Fibroblast of gingiva (primary cell): ENCODE measurements at regions not wholly inside any gene's neighbourhood (a gene's known extent, or its start where the extent isn't known, plus 50 kb on each side); places are given as distances from the start of the nearest gene placed in this dataset.
"Not testable (repeated sequence)": the region's sequence is repeated elsewhere in the genome, so short reads cannot be mapped to it uniquely, and the experiment has no call there.

ENCODE experiments used
- DNase-seq: peaks from one replicate; pipeline ENCODE4 v3.0.0-alpha.2; 2011; ENCODE audit warnings: low read depth

DNA sequence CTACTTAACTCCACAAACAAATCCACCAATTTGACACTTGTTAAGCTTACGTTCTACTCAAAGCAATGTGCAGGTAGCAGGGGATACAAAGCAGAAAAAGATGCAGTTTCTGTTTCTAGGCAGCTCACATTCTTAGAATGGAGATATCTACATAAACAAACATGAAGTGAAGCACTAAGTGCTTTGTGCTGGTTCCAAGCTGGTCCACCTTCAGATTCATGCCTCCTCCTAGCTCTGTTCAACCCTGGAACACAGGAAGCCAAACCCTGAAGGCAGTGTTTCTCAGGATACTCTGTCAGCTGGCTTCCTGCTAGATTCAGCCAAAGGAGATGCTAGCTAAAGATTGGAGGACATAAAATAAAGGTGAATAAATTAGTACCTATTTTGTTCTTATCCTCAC is 55.3 kb upstream of the NOL4 start:
- DNase-seq: no peak

DNA sequence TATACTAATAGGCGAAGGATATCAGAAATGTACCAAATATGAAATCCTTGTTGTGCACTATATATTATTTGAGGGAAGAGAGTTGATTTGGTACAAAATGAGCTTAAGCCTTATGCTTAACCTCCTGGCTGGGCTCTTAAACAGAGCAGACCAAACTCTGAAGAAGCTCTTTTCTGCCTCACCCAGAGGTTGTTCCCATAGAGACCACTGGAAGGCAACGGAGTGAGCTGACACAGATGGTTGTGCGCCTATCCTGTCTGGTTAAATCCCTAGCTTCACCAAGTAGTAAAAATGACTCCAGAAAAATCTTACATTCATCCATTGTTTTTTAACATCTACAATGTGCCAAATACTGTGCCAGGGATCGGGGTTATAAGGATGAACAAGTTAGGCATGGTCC is 55.9 kb upstream of the NOL4 start:
- DNase-seq: no peak

GRCh38 chr18:34281290-34281689 is 56.6 kb upstream of the NOL4 start:
- DNase-seq: no peak

DNA sequence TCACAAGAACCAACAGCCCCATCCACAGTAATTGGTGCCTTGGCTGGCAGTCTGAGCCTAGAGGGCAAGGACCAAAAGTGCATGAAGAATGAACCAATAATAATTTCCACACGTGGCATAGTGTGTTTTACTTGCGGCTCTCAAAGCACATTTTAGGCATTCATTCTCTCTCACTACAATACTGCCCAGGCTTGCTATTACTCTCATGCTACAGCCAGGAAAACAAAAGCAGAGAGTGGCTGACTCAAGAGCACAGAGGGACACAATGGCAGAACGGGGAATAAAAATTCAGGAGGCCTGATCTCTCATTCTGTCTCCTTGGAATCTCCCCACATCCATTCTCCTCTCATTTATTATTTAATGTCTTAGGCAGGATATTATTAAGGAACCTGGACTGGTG is 57.0 kb upstream of the NOL4 start:
- no peak for DNase-seq

DNA sequence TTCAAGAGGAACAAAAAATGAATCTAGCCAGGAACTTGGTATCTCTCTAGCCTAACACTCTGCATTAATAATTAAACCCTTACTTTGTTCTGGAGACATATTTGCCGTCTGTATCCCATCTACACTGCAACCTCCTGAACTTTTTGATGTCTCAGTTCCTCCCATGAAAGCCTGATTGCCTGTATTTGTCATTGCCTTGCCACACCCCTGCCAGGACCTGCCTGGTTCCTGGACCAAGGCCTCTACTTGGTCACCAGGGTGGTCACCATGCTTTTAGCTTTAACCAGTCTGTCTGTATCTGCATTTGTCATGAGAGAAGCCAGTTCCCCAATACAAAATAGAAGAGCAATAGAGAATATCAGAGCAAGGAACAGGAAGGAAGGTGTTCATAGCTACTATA is 58.8 kb upstream of the NOL4 start:
- DNase-seq: no peak

DNA sequence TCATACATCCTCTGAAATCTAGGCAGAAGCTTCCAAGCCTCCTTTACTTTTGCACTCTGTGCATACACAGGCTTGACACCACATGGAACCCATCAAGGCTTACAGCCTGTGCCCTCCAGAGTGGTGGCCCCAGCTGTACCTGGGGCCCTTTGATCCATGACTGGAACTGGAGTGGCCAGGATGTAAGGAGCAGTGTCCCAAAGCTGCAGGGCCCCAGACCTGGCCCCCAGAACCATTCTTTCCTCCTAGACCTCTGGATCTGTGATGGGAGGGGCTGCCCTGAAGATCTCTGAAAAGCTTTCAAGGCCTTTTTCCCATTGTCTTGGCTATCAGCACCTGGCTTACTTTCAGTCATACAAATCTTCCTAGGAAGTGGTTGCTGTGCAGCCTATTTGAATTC is 63.1 kb upstream of the NOL4 start:
- DNase-seq: no peak

GRCh38 chr18:34292594-34292993 is 67.9 kb upstream of the NOL4 start:
- no peak for DNase-seq

- no peak for DNase-seq
Measured at GRCh38 chr18:34297287-34297686, 72.6 kb upstream of the NOL4 start.

DNA sequence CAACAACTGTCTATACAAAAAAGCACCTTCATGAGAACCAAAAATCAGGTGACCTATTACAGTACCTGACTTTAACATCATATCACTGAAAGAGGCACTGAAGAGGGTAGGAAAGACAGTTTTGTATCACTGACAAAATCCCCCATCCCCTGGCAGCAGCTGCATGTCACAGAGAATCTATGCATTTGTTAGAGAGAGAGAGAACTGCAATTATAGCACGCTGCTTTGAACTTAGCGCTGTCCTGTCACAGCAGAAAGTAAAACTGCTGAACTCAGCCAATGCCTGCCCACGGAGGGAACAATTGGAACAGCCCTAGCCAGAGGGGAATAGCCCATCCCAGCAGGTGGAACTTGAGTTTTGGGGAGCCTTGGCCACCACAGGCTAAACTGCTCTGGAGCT is 75.1 kb upstream of the NOL4 start:
- no peak for DNase-seq

GRCh38 chr18:34311468-34311867 is 86.8 kb upstream of the NOL4 start:
- no peak for DNase-seq

- DNase-seq: no peak
Measured at GRCh38 chr18:34314847-34315246, 90.1 kb upstream of the NOL4 start.

DNA sequence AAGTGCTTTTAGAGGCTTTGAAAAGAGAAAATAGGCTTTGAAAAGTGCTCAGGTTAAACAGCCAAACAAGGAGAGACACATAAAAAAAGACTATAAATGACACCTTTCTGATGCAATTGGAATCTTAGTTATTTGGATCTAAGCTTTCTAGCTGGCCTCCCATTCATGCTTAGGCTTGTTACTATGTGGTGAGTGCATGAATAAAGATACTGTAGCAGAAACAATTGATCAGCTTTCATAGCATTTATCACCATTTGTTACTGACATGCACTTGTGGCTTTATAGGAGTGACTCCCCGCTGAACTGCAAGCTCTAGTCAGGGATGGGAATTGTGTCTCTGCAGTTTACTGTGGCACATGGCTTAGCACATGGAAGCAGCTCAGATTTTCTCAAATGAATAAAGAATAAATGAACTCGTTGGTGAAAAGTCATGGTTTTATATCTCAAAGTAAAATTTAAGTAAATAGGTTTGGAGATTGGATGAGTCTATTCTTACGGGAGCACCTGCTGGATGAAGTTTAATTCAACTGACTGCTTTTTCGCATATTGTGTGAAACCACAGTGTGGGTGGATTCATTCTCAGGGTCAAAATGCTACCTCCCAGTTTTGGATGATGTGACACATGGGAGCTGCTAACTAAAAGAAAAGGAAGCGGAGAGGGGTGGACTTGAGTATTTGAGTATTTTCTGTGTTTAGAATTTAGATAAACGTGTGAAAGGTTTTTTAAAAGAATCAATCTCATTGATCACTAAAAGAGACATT is 91.1 kb upstream of the NOL4 start:
- no peak for DNase-seq

DNA sequence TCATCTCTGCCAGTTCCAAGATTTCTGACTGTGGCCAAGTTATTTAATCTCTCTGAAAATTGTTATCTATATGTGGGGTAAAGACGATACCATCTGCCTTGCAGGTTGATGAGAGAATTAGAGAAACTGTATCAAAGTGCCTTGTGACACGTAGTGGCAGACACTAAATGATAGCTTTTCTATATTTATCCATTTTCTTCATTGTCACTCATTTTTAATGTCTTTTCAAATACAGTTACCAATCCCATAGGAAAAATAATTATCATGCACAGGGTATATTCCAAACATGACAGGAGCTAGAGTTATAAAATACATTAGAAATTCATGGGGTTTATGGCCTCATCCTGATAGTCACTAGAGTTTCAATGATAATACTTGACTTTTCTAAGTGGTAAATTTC is 95.6 kb upstream of the NOL4 start:
- no peak for DNase-seq

- DNase-seq: no peak
Measured at GRCh38 chr18:34321066-34321465, 96.4 kb upstream of the NOL4 start.

GRCh38 chr18:34322365-34323289 is 97.9 kb upstream of the NOL4 start:
- no peak for DNase-seq

DNA sequence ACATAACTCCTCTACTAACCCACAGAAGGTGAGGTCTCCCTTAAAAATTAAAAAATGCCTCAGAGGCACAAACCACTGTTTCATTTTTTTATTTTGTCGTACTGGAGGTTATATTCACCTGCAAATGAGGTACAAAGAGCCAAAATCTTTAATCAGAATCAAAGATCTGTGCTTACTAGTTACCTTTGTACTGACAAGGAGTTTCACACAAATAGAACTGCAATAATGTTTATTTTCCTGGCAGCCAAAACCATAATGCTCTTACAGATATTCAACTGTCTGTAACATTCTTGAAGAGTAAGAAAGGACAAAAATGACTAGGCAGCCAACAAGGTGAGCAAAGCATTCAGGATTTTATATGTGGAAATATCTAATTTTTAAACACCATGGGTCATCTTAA is 105.1 kb upstream of the NOL4 start:
- DNase-seq: no peak

DNA sequence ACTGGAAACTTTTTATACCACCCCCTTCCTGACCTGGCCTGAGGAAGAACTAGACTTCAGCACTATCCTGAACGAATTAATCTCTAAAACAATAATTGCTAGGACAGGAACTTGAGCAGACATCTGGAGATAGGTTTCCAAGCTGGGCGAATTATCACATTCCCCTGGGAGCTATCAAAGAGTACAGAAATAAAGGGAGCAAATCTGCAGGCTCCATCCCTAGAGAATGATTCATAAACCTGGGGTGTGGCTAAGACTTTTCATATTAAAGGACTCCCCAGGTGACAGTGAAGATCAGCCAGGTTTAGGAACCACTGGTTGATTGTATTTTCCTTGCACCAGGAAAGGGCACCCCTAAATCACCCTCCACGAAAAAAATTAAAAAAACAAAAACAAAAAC is 105.6 kb upstream of the NOL4 start:
- no peak for DNase-seq

DNA sequence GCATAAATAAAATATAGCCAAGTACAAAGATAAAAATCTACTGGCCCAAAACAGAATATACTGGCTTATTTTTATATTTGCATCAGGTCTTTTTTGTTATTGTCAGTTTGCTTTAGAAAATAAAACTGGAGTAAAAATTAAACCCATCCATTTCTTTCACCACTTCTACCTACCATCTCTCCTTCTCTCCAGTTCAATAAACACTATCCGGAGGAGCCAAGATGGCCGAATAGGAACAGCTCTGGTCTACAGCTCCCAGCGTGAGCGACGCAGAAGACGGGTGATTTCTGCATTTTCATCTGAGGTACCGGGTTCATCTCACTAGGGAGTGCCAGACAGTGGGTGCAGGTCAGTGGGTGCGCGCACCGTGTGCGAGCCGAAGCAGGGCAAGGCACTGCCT is 106.2 kb upstream of the NOL4 start:
- not testable (repeated sequence) for DNase-seq

- not testable (repeated sequence) for DNase-seq
Measured at GRCh38 chr18:34331343-34331742, 106.6 kb upstream of the NOL4 start.

GRCh38 chr18:34339155-34339554 is 114.4 kb upstream of the NOL4 start:
- DNase-seq: no peak

- DNase-seq: no peak
Measured at GRCh38 chr18:34342960-34343359, 118.2 kb upstream of the NOL4 start.

DNA sequence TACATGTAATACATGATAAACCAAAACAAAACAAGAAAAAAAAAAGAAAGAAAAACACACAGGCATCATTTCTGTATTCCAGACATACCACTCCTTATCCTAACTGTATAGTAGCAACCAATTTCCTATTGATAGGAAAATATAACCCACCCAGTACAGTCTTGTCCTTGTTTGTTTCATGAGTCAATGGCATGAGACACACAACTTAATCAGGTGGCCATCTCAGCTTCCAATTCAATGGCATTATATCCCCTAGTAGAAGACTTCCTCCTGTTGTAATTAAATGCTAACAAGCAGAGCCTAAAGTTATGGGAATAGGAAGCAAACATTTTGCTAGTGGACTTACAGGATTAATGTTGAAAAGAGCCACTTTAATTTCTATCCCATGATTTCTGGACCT is 121.0 kb upstream of the NOL4 start:
- no peak for DNase-seq

DNA sequence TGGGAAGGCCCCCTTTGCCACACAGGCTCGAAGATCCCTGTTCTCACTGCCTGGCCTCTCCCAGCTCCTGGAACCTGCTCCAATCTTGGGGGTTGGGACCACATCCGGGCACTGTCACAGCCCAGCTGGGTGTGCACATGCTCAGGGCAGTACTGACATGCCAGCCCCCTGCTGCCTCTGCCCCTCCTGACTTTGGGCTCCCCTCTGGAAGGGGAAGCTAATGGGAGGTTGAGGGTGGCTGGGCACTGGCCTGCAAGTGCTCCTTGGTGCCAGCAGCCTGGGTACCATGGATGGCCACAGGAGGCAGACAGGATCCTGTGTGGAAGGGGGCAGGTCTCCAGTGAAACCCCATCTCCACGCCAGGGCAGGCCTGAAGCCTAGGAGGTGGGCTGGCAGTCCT is 126.1 kb upstream of the NOL4 start:
- DNase-seq: no peak
